Left renal pelvis (tissue), 4 donors: ENCODE measurements at regions not wholly inside any gene's neighbourhood (a gene's known extent, or its start where the extent isn't known, plus 50 kb on each side); places are given as distances from the start of the nearest gene placed in this dataset.

Experiments
- DNase-seq, 4 donors: peaks; one replicate each; pipeline ENCODE4 v3.0.0-alpha.2; 2013; ENCODE audit warnings: low read depth in 4 of 4, low spot score in 3 of 4

DNA sequence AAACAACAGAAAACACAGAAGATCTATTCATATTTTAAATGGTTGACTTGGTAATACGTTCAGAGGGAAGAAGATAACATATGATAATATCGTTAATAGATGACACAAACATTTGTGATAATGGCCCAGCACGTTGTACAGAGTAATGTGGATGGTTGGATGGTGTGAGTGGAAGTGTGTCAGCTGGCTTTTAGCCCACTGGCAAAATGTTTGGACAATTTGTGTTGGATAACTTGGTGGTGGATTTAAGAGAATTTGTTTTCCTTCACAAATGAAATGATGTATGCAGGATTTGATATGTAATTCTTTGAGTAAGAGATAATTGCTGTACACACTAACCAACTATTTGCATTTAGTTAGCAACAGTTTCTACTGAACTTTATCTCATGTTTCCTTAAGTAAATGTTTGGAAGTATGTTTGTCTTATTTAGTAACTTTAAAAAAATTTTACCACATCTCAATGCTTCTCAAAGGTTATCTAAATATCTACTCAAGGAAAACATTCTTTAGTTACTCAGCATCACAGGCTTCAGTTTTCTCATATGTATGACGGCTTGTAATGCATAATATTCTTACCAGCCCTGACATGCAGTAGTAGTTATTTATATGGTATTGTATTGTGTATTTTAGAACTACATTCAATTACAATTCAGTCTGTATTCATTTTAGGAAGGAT, 328.5 kb upstream of the GOLIM4 start:
- no peak for DNase-seq

DNA sequence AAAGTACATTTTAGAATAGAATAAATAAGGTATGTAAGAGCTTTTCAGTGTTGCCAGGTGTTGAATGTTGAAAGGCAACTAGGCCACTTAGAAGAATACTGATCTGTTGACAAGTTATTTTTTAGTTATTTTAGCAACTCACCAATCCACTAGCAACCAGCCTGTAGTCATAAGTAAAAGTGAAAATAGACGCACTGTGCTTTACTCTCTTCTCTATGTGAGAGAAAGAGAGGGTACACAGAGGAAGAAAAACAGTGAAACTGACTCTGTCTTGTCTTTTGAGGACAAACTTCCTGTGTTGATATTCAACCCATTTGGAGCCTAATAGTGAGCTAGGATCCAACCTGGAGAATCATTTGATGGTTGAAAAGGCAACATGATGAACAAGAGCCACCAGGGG, 327.1 kb upstream of the GOLIM4 start:
- DNase-seq, result no peak

DNA sequence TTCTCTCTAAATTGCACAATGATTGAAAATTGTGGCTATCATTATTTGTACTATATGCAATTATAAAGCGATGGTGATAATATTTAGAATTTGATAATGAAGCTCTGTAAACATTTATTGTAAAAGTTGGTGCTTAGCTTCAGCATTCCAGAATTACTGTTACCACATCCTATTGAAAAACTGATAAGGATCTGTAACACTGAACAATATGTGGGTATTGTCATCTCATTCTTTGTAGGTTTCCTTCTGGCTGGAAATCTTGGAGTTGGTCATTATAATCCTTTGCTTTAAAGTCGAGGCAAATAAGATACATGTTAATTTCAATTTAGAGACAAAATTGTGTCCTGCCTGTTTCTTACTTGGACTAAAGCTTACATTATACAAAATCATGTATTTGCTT, 323.4 kb upstream of the GOLIM4 start:
- DNase-seq, result no peak

DNA sequence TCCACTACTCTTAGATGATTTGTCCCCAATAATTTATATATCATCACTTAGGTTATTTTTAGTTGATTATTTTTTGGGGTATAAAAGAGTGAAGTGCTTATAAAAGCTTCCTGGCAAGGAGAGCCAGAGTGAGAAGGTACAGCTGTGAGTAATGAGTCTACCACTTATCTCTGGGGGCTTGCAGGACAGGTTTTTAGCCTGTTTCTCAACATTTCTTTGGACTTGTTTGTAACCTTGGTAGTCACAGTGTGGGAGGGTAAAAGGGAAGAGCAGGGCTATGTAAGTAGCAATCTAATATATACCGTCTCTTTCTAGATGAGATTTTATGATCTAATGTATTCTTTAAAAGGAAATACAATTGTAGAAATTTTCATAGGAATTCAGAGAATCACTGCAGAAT, 321.3 kb upstream of the GOLIM4 start:
- peak in 1 of 4 donors; percentile 1 for DNase-seq

DNA sequence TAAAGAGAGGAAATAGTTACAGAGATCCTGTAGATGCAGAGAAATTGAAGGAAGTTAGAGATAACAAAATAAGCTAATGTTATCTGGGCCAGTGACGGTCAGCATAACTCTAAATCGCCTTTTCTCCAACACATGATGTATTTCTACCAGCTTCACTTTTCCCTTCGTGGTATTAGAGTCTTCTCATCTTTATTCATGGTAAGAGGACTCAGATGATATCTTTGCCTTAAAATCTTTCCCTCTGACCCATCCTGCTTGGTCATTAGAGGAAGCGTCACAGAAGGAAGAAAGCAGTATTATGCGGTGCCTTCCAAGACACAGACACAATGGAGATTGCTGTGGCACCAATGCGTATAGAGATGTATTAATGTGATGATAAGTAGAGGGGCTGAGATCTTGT, 320.7 kb upstream of the GOLIM4 start:
- DNase-seq, result no peak

DNA sequence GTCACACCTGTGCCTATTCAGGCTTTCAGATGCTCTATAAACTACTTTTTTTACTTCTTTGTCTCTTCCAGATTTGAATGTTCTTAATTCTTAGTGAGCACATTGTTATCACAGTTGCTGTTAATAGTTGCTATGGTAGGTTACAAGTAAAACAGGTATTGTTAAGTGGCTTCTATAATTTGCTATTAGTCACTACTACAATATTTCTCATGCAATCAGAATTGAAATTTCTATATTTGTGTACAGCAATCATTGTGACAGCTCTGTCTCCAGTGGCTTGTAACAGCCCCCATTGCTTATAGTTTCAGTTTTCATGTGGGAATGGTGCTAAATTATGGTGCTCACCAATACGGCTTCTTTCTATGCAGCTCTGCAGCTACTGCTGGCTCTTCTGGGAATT, 318.4 kb upstream of the GOLIM4 start:
- DNase-seq, result no peak

DNA sequence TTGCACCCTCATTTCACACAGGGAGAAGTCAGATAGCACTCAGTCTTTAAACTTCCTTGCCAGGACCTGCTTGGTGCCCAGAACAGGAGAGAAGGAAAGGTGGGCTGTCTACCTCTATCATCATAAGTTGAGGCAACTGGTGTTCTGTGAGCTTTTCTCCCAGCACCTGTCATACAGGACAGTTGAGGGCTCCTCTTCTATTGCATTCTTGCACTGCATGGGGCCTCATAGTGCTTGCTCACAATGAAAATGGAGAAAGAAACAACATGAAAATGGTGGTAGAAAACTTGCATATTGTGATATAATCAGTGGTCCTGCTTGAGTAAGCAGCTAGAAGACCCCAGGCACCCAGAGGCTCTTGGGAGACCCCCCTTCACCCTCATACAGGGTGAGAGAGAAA, 311.7 kb upstream of the GOLIM4 start:
- DNase-seq, result no peak

DNA sequence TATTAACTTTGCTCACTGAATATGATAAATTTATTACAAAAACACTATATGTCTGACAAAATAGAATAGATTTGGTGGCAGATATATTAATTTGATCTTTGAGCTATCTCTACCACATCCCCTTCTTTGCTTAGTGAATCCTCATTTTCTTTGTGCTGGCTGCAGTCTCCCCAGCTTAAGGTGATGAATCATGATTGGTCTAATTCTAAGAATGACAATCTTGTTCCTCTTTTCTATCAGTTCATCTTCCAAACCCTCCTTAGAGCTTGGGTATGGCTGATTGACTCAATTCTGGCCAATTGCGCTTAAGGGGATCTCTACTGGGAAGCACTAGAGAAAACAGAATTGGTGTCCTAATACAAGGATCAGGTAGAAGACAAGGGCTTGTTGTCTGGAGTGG, 309.6 kb upstream of the GOLIM4 start:
- no peak for DNase-seq

DNA sequence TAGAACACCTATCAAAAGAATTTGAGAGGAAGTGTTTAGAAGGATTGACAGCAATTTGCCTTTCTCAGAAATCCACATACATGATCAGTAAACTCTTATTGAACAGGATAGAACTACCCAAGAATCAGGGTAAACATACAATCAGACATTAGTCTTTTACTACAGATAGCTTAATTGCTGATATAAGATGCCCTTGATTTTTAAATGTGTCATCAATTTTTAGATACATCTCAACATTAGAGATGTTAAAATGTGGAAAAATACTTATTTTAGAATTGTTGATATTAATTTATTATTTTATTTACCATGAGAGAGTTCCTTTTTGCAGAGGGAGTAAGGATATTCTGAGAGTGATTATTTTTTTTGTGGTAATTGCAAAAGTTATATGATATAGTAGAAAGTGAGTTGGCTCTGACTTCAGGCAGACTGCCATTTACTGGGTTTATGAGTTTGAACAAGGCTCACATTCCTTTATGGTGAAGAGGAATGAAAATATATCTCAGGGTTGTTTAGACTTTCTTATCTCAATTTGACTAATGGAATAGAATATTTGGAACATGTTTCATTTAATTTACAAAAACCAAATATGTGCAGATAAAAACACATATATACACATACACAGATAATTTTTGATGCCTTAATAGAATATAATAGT, 302.8 kb upstream of the GOLIM4 start:
- no peak for DNase-seq

DNA sequence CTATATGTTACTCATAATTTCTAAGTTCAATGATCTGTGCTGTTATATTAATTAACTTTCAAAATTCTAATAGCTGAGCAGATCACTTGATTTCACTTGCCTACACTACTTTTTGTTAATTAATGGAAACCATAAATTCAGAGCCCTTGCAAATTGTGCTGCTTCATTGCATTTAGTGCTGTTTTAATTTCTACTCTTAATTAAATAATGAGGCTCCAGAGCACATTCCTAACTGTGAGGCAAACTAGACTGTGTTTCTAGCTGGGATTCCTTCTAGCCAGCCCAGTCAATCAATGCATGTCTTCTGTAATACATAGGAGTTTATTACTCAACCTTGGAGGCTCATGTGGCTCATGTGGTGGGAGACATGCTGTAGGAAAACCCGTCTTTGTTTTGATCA, 301.1 kb upstream of the GOLIM4 start:
- DNase-seq, result no peak

DNA sequence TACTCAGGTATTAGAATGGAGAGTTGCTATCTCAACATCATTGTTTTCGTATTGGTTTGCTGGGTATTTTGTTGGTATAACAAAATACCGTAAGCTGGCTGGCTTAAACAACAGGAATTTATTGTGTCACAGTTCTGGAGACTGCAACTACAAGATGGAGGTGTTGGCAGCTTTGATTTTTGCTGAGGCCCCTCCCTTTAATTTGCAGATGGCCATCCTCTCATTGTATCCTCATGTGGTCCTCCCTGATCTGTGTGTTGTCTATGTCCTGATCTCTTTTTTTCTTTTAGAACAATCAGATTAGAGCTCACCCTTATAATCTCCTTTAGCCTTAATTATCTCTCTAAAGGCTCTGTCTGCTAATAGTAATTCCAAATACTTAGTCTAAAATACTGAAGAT, 299.8 kb upstream of the GOLIM4 start:
- no peak for DNase-seq

DNA sequence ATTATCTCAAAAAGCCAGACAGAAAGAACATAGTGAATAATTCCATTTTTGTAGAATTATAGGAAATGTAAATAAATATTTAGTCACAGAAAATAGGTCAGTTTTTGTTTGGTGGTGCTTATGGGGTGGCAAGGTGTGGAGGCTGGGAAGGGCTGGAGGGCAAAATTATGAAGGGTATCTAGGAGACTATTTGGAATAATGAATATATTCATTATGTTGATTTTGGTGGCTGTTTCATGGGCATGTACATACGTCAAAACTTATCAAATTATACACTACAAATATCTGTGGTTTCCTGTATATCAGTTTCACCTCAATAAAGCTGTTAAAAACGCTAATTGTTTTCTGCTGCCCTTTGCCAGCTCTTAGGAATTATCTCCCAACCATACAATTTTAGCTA, 298.7 kb upstream of the GOLIM4 start:
- no peak for DNase-seq

DNA sequence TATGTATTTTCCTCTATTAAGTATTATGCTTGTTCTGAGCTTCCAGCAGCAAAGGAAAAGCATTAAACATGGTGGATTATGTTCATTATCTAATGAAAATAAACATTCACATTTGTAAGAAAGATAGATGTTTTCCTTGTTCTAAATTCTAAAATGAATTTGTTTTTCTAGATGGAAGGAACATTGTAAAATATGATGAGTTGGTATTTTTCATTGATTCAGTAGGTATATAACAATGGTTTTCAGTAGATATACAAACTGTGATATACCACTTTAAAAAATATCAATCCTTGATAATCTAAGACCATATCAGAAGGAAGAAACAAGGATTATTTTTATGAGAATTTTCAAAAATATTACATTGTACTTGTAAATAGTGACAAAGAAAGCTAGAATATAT, 290.6 kb upstream of the GOLIM4 start:
- no peak for DNase-seq

DNA sequence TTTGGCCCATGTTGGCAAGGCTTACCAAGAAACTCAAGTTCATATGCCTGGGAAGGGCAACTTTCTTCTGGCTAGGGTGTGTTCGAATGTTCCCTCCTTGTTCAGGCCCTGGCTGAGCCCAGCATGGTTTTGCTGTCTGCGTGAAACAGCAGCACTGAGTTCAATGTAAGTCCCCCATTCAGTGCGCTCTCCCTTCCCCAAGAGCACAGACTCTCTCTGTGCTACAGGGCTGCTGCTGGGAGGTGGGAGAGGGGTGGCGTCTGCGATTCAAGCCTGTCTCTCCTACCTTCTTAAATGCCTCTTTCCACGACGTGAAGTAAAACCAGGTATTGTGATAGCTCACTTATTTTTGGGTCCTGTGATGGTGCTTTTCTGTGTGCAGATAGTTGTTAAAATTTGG, 289.3 kb upstream of the GOLIM4 start:
- DNase-seq, result no peak

DNA sequence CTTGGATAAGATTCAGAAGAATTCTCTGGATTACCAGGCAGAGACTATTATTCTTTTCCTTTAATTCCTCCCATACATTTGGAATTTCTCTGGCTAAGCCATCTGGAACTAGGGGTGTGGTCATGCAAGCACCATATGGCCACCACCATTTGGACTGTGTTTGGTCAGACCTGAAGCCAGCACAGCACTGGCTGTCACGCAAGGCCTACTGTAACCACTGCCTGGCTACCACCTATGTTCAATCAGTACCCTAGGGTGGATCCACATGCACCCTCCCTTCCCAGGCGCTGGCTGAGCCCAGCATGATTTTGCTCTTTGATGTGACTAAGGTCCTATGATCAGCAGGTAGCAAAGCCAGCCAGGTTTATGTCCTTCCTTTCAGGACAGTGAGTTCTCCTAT, 287.8 kb upstream of the GOLIM4 start:
- DNase-seq, result no peak

DNA sequence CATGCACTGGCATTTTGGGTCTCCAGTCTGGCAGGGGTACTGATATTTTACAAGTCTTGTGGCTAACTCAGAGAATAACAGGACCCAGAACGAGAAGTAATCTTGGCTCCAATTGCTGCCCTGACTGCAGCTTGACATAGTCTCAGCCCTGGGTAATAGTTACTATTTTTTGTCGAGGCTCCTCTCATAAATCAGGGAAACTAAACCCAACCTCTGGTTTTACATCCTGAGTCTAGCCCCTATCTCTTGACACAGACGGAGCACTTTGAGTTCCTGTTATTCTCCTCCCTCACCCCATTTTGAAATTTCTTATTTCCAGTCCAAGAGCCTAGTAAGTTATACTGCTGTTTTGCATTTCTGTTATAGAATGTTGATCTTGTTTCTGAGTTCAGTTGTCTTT, 276.1 kb upstream of the GOLIM4 start:
- no peak for DNase-seq

DNA sequence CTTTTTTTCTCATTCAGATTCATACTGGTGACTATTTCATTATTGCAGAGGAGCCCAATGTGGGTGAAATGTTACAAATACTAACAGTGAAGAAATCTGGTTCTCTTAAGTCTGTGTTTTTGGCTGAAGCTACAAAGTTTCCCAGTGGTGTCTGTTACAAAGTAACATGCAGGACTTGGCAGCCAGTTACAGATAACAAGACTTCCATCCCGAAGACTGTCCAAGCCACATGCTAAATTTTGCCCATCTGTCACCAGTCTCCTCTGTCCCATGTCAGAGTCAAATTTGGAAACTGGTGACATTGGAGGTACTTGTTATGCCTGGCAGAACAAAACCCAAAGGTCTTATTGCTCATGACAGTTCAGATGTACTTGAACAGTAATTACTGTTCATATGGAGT, 269.2 kb upstream of the GOLIM4 start:
- DNase-seq, result no peak

DNA sequence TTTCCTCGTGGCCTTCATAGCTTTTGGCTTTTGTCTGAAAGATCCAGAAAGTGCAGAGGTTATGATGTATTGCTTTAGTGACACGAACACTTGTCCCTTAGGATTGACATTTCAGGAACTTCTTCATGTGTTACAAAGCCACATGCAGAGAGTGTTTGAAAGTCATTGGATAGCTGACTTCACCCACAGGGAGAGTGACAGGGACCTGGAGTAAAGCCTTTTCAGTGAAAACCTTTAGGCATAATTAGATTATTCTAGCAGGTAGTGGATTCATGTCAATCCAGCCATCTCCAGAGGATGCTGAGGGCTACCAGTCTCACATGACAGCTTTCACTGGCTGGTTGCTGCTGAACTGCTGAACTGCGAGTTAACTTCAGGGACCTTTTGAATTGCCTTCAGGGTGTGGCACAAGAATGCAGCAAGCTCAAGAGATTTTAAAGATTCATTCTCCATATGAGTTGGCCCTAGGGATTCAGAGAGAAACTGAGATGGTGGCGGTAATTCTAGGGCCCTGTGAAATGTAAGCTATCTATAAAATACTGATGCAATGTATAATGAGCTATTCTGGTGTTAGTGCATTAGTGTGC, 267.0 kb upstream of the GOLIM4 start:
- no peak for DNase-seq

DNA sequence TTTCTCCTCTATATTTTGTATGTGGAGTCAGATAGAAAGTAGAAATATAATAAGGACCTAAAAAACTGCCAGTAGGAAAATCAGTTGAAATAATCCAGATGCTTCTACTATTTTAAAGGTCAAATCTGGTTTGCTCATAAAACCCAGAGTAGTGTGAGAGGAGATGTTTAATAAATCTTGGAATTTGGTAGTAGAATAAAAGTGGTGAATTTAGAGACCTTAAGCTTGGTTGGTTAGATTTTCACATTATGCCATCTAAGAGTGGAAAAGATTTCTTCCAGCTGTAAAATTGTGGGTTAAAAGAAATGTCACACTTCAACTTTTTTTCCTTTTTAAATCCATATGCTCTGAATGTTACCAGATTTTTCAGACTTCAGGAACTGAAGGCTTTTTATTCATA, 266.4 kb upstream of the GOLIM4 start:
- no peak for DNase-seq

DNA sequence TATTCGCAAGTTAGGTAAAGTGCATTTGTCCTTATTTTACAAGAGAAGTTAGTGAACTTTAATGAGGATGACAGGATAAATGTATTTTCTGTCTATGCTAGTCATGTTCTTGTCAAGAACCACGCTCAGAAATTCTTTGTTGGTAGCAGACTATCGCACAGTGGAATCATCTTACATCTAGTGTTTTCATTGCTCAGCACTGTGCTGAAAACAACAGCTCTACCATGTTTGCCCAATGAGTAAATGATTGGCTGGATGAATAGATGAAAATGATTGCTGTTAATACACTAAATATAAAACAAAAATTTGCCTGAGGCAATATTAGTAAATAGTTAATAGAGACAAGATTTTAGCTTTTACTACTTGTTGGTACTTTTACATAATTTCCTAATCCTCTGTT, 265.3 kb upstream of the GOLIM4 start:
- DNase-seq, result no peak

DNA sequence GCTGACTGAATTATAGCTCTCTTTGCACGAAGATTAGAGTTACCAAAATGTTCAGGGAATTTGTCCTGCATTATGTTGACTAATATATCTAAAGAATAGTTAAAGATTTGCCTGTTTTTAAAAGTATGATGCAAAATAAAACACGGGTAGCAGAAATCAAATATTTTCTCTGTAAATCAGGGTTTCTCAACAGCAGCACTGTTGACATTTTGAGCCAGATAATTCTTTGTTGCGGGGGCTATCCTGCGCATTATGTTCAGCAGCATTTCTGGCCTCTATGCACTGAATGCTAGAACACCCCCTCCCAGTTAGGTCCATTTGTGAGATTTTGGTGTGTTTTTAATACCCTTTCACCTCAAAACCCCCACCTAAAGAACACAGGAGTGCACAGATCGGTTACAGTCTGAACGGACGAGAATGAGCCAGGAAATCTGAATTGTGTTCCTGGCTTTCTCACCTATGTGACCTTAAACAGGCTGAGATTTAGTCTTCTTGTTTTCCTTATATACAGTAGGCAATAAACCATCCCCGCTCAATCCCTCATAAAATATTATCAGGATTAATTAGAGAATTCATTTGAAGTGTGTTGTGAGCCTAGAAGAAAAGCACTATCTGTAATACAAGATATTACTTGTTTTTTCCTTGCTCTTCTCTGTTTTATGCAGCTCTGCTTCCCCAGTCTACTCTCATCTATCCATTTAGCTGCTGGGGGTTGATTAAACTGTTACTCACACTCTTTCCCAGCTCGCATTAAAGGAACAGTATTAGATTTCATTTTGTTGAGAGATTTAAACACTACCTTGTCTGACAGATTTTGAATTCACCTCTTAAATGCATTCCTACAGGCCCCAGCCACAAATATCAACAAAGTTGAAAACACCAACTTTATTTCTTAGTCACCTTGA, 247.5 kb upstream of the GOLIM4 start:
- no peak for DNase-seq
